DMS53 treated with DMSO at 0.1 percent for 48 hours (cell line): ENCODE measurements at regions not wholly inside any gene's neighbourhood (a gene's known extent, or its start where the extent isn't known, plus 50 kb on each side); places are given as distances from the start of the nearest gene placed in this dataset.

ENCODE experiments used
- DNase-seq: peaks from one replicate; lab custom pipeline; 2025; ENCODE audit not compliant: unreplicated experiment; lab: John Stamatoyannopoulos, UW

GRCh38 chr11:92276773-92277172, 52.2 kb downstream of the FAT3 start:
- no peak for DNase-seq

DNA sequence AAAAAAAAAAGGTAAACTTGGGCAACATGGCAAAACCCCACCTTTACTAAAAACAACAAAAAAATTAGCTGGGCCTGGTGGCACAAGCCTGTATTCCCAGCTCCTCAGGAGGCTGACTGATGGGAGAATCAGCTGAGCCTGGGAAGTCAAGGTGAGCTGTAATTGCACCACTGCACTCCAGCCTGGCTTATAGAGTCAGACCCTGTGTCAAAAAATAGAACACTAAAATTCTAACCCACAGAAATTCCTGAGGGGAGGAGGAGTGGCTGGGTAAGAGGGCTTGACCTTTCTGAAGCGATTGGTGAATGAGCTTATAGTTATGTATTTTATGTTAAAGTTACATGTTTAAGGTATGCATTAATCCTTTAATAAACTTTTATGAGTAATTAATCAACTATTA, 53.3 kb downstream of the FAT3 start:
- DNase-seq = no peak

DNA sequence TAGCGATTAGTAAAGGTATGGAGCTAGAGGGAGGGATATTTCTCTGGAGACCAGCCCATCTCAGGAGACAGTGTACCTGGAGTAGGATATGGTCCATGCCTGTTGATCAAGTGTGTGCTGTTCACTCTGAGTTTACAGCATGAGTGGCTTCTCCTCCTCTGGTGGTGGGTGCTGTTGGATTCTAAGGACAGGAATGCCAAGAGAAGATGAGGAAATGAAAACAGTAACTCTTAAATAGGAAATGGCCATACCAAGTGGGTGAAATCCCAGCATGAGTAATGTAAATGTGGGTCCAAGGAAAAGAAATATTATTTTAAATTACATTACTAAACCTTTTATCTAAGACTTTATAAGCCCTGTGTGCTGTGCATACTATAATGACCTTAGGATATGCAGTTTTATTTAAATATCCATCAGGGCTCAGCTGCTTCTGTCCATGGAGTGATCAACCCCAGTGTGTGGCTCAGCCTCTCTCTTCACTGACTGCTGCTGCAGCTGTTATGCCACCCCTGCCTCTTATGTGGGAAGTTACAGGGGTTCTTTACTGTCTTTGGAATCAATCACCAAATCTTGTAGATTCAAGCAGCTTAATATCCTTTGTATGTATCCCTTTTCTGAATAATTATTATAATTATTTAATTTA, 54.3 kb downstream of the FAT3 start:
- DNase-seq = no peak

GRCh38 chr11:92284107-92284506, 59.5 kb downstream of the FAT3 start:
- no peak for DNase-seq

GRCh38 chr11:92284558-92284957, 59.9 kb downstream of the FAT3 start:
- no peak for DNase-seq

GRCh38 chr11:92285776-92286175, 61.2 kb downstream of the FAT3 start:
- no peak for DNase-seq

DNA sequence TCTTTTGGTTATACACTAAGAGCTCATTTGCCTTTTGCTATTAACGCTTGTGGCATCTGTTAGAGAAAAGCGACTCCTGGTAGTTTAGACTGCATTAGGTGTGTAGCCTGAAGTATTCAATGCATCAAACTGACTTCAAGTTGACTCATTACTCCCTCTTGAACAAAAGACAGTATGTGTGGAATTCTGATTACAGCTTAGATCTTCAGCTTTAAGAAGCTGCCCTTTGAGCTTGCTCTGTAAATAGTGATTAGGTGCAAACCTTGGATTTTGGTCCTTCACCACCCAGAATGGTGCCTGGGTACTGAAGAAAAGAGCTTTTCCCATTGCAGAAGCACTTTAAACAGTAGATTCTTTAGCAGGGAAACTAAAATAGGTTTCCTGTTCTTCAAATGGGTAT, 62.1 kb downstream of the FAT3 start:
- no peak for DNase-seq

- DNase-seq = no peak
Measured at GRCh38 chr11:92295175-92296137, 70.8 kb downstream of the FAT3 start.

DNA sequence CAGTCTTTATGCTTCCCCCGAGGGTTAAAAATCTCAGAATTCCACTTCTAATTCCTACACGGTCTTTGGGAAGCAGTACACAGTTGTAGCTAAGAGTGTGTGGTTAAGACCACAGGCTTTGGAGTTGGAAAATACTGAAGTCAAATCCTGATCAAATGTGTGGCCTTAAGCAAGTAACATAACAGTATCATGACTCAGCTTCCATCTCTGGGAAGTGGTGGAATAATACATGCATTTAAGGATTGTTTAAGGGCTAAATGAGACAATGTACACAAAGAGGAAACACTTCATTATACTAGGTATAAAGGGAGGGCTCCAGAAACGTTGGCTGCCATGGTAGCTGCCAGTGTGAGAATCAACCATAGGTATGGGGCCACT, 71.5 kb downstream of the FAT3 start:
- DNase-seq = peak; percentile 5

DNA sequence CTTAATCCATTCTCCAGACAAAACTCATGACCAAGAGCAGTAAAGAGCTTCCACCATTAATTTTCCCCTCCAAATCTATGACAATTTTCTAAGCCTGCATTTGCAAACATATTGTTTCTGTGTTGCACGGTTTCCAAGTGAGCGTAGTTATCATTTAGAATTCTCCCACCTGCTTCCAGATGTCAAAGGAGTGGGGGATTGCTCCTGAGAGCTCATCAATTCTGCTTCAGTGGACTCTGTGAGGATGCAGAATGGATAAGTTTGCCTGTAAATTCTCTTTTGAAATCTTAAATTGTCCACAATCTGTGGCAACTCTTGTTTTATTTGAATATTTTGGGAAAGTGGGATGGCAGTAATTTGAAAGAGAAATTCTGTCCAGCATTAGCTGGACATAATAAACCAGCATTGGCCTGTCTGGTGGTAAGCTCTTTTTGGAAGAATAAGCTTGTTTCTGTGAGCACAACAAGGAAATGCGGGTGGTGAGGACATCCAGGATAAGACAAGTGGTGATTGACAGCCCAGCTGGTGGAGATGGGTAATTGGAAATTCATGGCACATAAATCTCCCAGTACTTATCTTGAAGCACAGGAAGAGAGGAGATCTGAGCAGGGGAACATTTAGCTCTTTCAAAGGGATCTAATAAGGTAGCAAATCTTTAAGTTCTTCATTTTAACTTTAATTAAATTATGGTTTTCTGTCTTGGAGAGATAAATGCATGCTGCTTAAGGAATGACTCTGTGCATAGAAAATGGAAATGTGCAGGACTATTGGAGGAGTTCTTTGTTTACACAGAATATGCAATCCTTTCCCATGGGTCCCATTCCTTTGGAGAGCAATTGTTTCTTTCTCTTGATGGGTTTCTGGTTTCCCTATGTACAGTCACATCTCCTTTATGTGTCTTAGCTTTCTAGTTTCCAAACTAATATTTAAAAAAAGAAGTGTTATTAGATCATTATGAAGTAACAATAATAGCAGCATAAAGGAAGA, 73.2 kb downstream of the FAT3 start:
- DNase-seq = no peak

- no peak for DNase-seq
Measured at GRCh38 chr11:92300876-92301275, 76.3 kb downstream of the FAT3 start.

- no peak for DNase-seq
Measured at GRCh38 chr11:92302770-92303169, 78.2 kb downstream of the FAT3 start.

DNA sequence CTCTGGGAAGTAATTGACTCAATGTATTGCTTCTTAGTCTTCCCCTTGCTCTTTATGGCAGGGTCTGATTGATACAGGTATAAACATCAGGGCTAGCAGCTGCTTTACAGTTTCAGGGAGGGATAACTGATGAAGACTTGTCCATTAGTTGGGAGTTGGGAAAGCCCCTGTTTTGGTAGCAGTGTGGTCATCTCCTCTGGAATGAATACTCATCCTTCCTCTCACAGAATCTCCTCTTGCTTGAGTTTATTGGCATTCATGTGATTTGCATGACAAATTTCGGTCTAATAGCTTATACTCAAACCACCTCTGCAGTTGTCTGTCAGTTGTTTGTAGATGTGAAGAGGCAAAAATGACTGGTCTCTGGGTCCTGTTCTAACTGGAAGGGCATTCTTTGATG, 79.7 kb downstream of the FAT3 start:
- no peak for DNase-seq

DNA sequence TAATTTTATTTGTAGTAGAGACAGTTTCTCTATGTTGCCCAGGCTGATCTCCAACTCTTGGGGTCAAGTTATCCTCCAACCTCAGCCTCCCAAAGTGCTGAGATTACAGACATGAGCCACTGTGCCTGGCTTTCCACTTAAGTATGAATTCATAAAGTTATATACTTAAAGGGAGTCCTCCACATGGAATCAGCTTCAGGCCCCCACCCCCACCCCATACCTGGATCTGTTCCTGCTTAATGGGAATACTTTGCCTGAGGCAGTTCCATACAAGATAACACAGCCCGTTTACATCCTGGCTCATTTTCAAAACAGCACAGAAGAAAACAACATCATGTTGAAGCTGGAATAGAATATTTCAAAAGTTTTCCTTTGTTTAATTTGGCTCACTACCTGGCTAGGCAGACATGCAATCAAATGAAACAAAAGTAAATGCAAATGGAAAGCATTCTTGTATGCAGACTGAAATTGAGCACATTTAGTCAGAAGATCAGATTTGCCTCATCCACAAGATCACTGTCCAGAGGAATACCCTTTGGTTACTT, 82.4 kb downstream of the FAT3 start:
- DNase-seq = no peak

DNA sequence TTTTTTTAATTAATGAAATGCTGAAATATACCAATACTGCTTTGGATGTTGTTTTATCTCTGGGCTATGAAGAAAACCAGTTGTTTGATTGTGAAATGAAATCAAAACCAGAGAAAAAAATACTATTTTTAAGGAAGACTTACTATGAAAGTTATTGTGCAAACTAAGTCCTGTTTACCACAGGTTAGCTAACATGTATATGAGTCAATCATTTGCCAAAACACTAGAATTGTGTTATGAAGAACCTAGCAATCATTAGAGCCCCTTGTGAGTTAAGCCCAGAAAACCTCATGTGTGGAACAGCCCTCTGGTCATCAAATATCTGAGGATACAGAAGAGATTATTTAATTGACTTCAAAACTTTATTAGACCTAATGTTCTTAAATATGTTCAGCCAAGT, 83.7 kb downstream of the FAT3 start:
- DNase-seq = no peak

DNA sequence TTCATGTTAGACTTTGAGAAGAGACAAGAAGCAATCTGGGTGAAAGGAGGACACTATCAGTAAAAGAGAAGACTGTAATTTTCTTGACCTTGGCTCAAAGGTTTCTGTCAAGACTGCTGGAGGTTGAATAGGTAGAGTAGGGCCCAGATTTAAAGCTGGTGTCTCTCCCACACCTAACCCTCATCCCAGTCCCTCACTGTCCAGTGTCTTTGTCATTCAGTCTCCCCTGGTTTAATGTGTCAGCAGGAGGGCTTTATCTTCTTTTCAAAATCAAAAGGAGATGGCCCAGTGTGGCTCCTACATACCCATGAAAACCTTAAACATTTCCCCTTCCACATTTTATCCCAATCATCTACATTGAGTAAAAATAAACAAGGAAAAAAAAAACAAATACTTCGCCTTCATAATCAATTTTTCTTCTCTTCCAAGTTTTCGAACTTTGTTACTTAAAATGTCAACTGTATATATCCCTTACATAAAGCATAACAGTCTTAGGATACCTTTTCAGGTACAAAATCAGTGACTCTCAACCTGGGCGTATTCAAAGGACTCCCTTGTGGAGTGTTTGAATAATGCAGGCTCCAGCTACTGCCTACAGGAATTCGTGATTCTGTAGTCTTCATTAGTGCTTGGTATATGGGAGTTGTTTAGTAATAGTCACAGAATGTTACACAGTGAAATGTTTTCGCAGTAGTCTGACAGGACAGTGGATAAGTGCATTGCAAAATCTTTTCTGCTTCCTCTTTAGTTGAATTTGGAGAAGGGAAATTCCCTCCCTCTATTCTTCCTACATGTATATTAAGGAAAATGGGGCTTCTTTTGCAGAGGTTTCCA, 87.2 kb downstream of the FAT3 start:
- DNase-seq = no peak

GRCh38 chr11:92313784-92314183, 89.2 kb downstream of the FAT3 start:
- no peak for DNase-seq

GRCh38 chr11:92314499-92314898, 89.9 kb downstream of the FAT3 start:
- DNase-seq = no peak

DNA sequence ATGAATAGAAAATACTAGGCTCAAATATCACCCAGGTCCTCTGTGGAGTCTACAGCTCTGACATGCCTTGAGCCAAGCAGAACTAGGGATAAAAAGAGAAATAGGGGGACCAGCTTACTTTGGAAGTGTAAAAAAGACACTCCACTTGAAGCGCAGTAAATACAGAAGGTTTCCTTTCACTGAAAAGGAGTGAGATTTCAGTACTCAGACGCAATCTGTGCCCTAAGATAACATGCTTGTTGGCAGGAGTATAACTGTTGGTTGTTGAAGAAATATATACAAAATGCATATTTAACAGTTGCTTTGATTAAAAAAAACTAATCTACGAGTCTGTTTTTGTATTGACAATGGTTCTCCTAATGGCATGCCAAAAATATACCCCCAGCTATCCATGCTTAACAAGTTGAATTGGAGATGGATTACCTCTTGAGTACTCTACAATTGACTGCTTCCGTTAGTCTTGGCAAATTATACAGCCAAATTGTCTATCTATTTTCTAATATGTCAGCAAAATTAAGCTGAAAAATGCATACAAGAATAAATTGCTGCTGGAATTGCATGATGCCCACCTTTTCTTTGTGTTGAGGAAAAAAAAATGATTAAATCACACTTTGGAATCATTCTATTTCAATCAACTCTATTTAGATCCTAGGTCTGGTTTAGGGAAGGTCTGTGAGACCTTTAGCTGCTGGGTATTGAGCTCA, 91.6 kb downstream of the FAT3 start:
- no peak for DNase-seq

GRCh38 chr11:92317222-92317621, 92.6 kb downstream of the FAT3 start:
- no peak for DNase-seq
